T-helper 1 cell treated with Interleukin-12 subunit alpha and Interleukin-12 subunit beta and Interleukin-4 antibody, amounts not matched to agents 30 μg/mL and 1 μg/mL, for 36 hours (primary cell): ENCODE measurements at regions not wholly inside any gene's neighbourhood (a gene's known extent, or its start where the extent isn't known, plus 50 kb on each side); places are given as distances from the start of the nearest gene placed in this dataset.

ENCODE experiments used
- H3K27ac Mint-ChIP-seq: one replicate; pipeline ENCODE4 v1.8.0; 2021; ENCODE audit warnings: mild to moderate bottlenecking, mixed read lengths
- H3K27me3 Mint-ChIP-seq: one replicate; pipeline ENCODE4 v1.8.0; 2021; ENCODE audit warnings: low read depth, mixed read lengths
- H3K36me3 Mint-ChIP-seq: one replicate; pipeline ENCODE4 v1.8.0; 2021; ENCODE audit warnings: low read depth, mixed read lengths
- H3K4me1 Mint-ChIP-seq: one replicate; pipeline ENCODE4 v1.8.0; 2021; ENCODE audit warnings: low read depth, mixed read lengths
- H3K4me3 Mint-ChIP-seq: one replicate; pipeline ENCODE4 v1.8.0; 2021; ENCODE audit warnings: mild to moderate bottlenecking, moderate library complexity, mixed read lengths
- H3K9me3 Mint-ChIP-seq: one replicate; pipeline ENCODE4 v1.8.0; 2021; ENCODE audit warnings: mixed read lengths

- no peak overlapping the region for H3K4me3 Mint-ChIP-seq
- H3K9me3 Mint-ChIP-seq: peaks cover 26% of the 10 kb centered on the region
- H3K27ac Mint-ChIP-seq: no peak overlapping the region
- no peaks in the 10 kb centered on the region for H3K36me3 Mint-ChIP-seq
- H3K4me1 Mint-ChIP-seq: no peaks in the 10 kb centered on the region
- no peaks in the 10 kb centered on the region for H3K27me3 Mint-ChIP-seq
Observed at GRCh38 chr12:128150961-128151360, 116.0 kb upstream of the TMEM132C start.

GRCh38 chr12:128155571-128155970 lies 111.4 kb upstream of the TMEM132C start:
- no peaks in the 10 kb centered on the region for H3K36me3 Mint-ChIP-seq
- no peaks in the 10 kb centered on the region for H3K4me1 Mint-ChIP-seq
- peaks cover 30% of the 10 kb centered on the region for H3K9me3 Mint-ChIP-seq
- H3K27ac Mint-ChIP-seq: no peak overlapping the region
- no peak overlapping the region for H3K4me3 Mint-ChIP-seq
- no peaks in the 10 kb centered on the region for H3K27me3 Mint-ChIP-seq

- H3K36me3 Mint-ChIP-seq: no peaks in the 10 kb centered on the region
- H3K27ac Mint-ChIP-seq: no peak overlapping the region
- no peaks in the 10 kb centered on the region for H3K4me1 Mint-ChIP-seq
- H3K9me3 Mint-ChIP-seq: peaks cover 2% of the 10 kb centered on the region
- no peaks in the 10 kb centered on the region for H3K27me3 Mint-ChIP-seq
- no peak overlapping the region for H3K4me3 Mint-ChIP-seq
Observed at GRCh38 chr12:128163086-128163485, 103.9 kb upstream of the TMEM132C start.

- Mint-ChIP-seq H3K27me3 (no peaks in the 10 kb centered on the region), H3K4me1 (no peaks in the 10 kb centered on the region), H3K36me3 (no peaks in the 10 kb centered on the region), H3K9me3 (peaks cover 3% of the 10 kb centered on the region), H3K4me3 (no peak overlapping the region), H3K27ac (no peak overlapping the region)
Observed at GRCh38 chr12:128164533-128164932, 102.4 kb upstream of the TMEM132C start.

- no peaks in the 10 kb centered on the region for H3K27me3 Mint-ChIP-seq
- no peaks in the 10 kb centered on the region for H3K4me1 Mint-ChIP-seq
- peaks cover 3% of the 10 kb centered on the region for H3K9me3 Mint-ChIP-seq
- no peak overlapping the region for H3K27ac Mint-ChIP-seq
- no peak overlapping the region for H3K4me3 Mint-ChIP-seq
- no peaks in the 10 kb centered on the region for H3K36me3 Mint-ChIP-seq
Observed at GRCh38 chr12:128165387-128165786, 101.6 kb upstream of the TMEM132C start.

GRCh38 chr12:128168273-128168672 lies 98.7 kb upstream of the TMEM132C start:
- no peaks in the 10 kb centered on the region for H3K27me3 Mint-ChIP-seq
- no peaks in the 10 kb centered on the region for H3K4me1 Mint-ChIP-seq
- no peak overlapping the region for H3K27ac Mint-ChIP-seq
- H3K9me3 Mint-ChIP-seq: peaks cover 8% of the 10 kb centered on the region
- H3K4me3 Mint-ChIP-seq: no peak overlapping the region
- no peaks in the 10 kb centered on the region for H3K36me3 Mint-ChIP-seq

GRCh38 chr12:128170181-128170580 lies 96.8 kb upstream of the TMEM132C start:
- Mint-ChIP-seq H3K4me3 (no peak overlapping the region), H3K27ac (no peak overlapping the region), H3K36me3 (no peaks in the 10 kb centered on the region), H3K4me1 (no peaks in the 10 kb centered on the region), H3K27me3 (no peaks in the 10 kb centered on the region), H3K9me3 (peaks cover 10% of the 10 kb centered on the region)

GRCh38 chr12:128178565-128178964 lies 88.4 kb upstream of the TMEM132C start:
- Mint-ChIP-seq H3K36me3 (no peaks in the 10 kb centered on the region), H3K27ac (no peak overlapping the region), H3K4me1 (no peaks in the 10 kb centered on the region), H3K4me3 (no peak overlapping the region), H3K9me3 (peaks cover 11% of the 10 kb centered on the region), H3K27me3 (no peaks in the 10 kb centered on the region)

- Mint-ChIP-seq H3K36me3 (no peaks in the 10 kb centered on the region), H3K4me1 (no peaks in the 10 kb centered on the region), H3K27ac (no peak overlapping the region), H3K27me3 (no peaks in the 10 kb centered on the region), H3K4me3 (no peak overlapping the region), H3K9me3 (peaks cover 11% of the 10 kb centered on the region)
Observed at GRCh38 chr12:128178966-128179365, 88.0 kb upstream of the TMEM132C start.

GRCh38 chr12:128180166-128180565 lies 86.8 kb upstream of the TMEM132C start:
- Mint-ChIP-seq H3K27ac (no peak overlapping the region), H3K27me3 (no peaks in the 10 kb centered on the region), H3K4me1 (no peaks in the 10 kb centered on the region), H3K36me3 (no peaks in the 10 kb centered on the region), H3K4me3 (no peak overlapping the region), H3K9me3 (peaks cover 18% of the 10 kb centered on the region)

GRCh38 chr12:128190052-128190451 lies 76.9 kb upstream of the TMEM132C start:
- H3K9me3 Mint-ChIP-seq: peaks cover 15% of the 10 kb centered on the region
- H3K27ac Mint-ChIP-seq: no peak overlapping the region
- no peak overlapping the region for H3K4me3 Mint-ChIP-seq
- H3K27me3 Mint-ChIP-seq: no peaks in the 10 kb centered on the region
- H3K36me3 Mint-ChIP-seq: no peaks in the 10 kb centered on the region
- H3K4me1 Mint-ChIP-seq: no peaks in the 10 kb centered on the region

- H3K36me3 Mint-ChIP-seq: no peaks in the 10 kb centered on the region
- H3K4me3 Mint-ChIP-seq: no peak overlapping the region
- no peak overlapping the region for H3K27ac Mint-ChIP-seq
Observed at GRCh38 chr12:128190614-128191013, 76.4 kb upstream of the TMEM132C start.

GRCh38 chr12:128191380-128191779 lies 75.6 kb upstream of the TMEM132C start:
- Mint-ChIP-seq H3K4me3 (no peak overlapping the region), H3K4me1 (no peaks in the 10 kb centered on the region), H3K36me3 (no peaks in the 10 kb centered on the region)

More at GRCh38 chr12:128190614-128191013, 76.4 kb upstream of the TMEM132C start:
- H3K4me1 Mint-ChIP-seq: no peaks in the 10 kb centered on the region
- peaks cover 15% of the 10 kb centered on the region for H3K9me3 Mint-ChIP-seq
- H3K27me3 Mint-ChIP-seq: no peaks in the 10 kb centered on the region

GRCh38 chr12:128204711-128205110 lies 62.3 kb upstream of the TMEM132C start:
- Mint-ChIP-seq H3K27ac (no peak overlapping the region), H3K9me3 (peaks cover 4% of the 10 kb centered on the region), H3K27me3 (no peaks in the 10 kb centered on the region), H3K36me3 (no peaks in the 10 kb centered on the region), H3K4me3 (no peak overlapping the region), H3K4me1 (no peaks in the 10 kb centered on the region)

More at GRCh38 chr12:128191380-128191779, 75.6 kb upstream of the TMEM132C start:
- Mint-ChIP-seq H3K9me3 (peaks cover 15% of the 10 kb centered on the region), H3K27ac (no peak overlapping the region), H3K27me3 (no peaks in the 10 kb centered on the region)

GRCh38 chr12:128205145-128205544 lies 61.8 kb upstream of the TMEM132C start:
- H3K36me3 Mint-ChIP-seq: no peaks in the 10 kb centered on the region
- H3K9me3 Mint-ChIP-seq: no peaks in the 10 kb centered on the region
- H3K27ac Mint-ChIP-seq: no peak overlapping the region

GRCh38 chr12:128205758-128206157 lies 61.2 kb upstream of the TMEM132C start:
- Mint-ChIP-seq H3K27ac (no peak overlapping the region), H3K36me3 (no peaks in the 10 kb centered on the region), H3K4me1 (no peaks in the 10 kb centered on the region), H3K4me3 (no peak overlapping the region), H3K27me3 (no peaks in the 10 kb centered on the region), H3K9me3 (no peaks in the 10 kb centered on the region)

More at GRCh38 chr12:128205145-128205544, 61.8 kb upstream of the TMEM132C start:
- Mint-ChIP-seq H3K4me3 (no peak overlapping the region), H3K27me3 (no peaks in the 10 kb centered on the region), H3K4me1 (no peaks in the 10 kb centered on the region)
